HG02588 (cell line): ENCODE measurements at regions not wholly inside any gene's neighbourhood (a gene's known extent, or its start where the extent isn't known, plus 50 kb on each side); places are given as distances from the start of the nearest gene placed in this dataset.
A peak's percentile ranks its signal among the peaks of the same experiment; 100 is the strongest.
"Not testable (repeated sequence)": the region's sequence is repeated elsewhere in the genome, so short reads cannot be mapped to it uniquely, and the experiment has no call there.

ENCODE experiments used
- ATAC-seq: cut with Tn5 transposase; IDR thresholded peaks from one replicate; pipeline ENCODE4 v1.9.1; 2021; ENCODE audit warnings: mild to moderate bottlenecking, moderate library complexity; ENCODE audit not compliant: unreplicated experiment

DNA sequence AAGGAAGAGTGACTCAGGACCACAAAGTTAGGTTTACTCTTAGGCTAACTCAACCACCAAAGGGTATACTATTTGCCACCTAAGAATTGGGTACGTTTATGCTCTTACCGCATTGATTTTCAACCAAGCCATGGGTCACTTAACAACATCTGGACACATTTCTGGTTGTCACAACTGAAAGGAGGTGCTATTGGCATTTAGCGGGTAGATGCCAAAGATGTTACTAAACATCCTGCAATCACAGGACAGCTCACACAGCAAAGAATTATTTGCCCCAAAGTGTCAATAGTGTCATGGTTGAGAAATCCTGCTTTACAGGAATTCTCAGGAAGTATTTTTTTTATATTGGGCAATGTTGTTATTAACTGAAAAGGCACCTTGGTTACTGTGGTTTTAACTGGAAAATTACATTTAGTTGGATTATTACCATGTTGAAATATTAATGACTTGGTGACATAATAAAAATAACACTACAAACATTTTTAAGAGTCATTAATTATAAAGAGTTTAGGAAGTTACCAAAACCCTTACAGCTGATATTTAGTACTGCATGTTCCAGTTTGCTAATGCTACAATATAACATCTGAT is 185.0 kb upstream of the TMEM196 start:
- ATAC-seq: no peak

GRCh38 chr7:19957664-19958063 is 184.2 kb upstream of the TMEM196 start:
- ATAC-seq: no peak

DNA sequence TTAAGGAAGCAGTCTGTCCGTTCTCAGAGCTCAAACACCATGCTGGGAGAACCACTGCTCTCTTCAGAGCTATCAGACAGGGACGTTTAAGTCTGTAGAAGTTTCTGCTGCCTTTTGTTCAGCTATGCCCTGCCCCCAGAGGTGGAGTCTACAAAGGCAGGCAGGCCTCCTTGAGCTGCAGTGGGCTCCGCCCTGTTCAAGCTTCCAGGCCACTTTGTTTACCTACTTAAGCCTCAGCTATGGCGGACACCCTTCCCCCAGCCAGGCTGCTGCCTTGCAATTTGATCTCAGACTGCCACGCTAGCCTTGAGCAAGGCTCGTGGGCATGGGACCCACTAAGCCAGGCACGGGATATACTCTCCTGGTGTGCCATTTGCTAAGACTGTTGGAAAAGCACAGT is 180.7 kb upstream of the TMEM196 start:
- ATAC-seq: not testable (repeated sequence)

GRCh38 chr7:19953411-19953810 is 180.0 kb upstream of the TMEM196 start:
- ATAC-seq: not testable (repeated sequence)

GRCh38 chr7:19948160-19948559 is 174.7 kb upstream of the TMEM196 start:
- no peak for ATAC-seq

- ATAC-seq: no peak
These were observed 171.1 kb upstream of the TMEM196 start for GRCh38 chr7:19944363-19945120.

DNA sequence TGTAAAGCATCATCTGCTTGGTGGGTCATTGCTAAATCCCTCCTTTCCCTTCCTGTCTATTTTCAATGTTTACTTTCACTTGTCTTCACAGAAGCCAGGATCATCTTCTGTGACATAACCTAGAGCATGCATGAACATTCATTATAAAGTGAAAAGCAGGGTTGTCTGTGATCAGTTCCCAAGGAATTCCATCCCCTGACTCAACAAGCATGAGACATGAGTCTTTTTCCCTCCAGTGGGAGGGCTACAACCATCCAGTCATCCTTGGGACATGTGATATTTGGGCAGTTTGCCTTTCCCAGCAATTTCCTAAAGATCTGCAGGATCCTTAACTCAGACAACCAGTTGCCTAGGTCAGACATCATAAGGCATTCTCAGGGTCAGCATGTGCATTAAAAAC is 166.3 kb upstream of the TMEM196 start:
- ATAC-seq: no peak

- no peak for ATAC-seq
These were observed 159.3 kb upstream of the TMEM196 start for GRCh38 chr7:19932549-19933249.

- ATAC-seq: no peak
These were observed 157.4 kb upstream of the TMEM196 start for GRCh38 chr7:19930851-19931250.

DNA sequence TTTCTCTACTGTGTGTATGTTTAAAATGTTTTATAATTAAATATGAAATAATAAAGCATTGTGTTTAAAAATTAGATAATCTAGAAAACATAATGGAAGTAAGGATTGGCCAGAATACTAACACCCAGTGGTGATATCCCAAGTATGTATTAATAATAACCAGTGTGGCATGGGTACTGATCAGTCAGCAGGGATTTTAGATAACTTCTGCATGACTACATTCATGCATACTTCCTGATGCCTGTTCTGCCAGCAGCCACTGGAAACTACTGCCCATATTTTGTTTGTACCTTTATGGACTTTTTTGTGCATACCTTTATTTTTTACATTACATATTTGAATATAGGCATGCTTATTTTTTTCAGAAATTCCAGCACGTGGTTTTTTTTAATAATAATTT is 156.6 kb upstream of the TMEM196 start:
- ATAC-seq: no peak

DNA sequence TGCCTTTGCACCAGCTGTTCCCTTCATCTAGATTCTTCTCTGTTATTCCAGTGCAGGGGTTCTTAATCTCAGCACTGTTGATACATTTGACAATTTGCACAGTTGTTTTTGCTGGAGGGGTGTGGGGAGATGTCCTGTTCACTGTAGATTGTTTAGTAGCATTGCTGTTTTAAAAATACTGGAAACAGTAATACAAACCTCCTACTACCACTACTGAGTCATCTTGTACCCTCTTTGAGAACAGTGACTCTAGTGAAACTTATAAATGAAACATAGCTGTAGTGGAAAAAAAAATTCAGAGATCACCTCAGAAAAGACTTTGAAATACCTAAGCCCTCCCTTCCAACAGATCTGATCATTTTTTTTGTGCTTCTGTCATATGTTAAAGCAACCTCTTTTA is 154.8 kb upstream of the TMEM196 start:
- peak; percentile 82 for ATAC-seq

DNA sequence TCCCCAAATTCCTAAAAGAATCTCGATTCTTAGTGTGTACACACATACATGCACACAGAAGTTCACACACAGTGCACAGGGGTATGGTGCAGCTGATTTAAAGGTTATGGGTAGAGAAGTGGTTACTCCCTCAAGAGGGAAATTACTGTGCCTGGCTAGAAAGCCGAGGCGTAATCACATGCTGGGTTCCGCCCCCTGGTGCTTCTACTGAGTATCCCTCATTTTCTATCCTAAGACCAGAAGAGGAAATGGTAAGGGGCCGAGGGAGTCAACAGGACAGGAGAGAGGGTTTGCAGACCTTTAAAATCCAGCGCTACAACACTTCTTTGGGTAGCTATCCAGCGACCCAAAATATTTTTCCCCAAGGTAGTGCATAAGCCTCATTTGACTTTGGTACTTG is 147.3 kb upstream of the TMEM196 start:
- no peak for ATAC-seq

DNA sequence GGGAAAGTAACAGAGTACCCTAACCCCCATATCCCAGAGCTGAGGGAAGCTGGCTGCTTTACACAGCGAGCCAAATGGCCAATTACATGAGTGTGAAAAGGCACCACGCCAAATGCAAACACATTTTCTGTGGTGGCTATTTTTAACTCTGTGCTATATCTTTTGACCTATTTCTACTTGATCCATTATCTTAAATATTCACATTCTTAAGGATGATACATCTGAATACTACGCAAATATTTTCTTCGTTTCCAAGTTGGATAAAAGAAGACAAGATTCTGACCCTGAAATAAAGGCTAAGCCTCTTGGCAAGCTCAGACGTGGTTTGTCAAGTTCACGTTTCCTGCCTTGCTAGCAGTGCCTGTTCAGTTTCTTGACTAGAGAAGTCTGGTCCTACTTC is 146.7 kb upstream of the TMEM196 start:
- ATAC-seq: no peak

GRCh38 chr7:19919261-19920095 is 146.1 kb upstream of the TMEM196 start:
- no peak for ATAC-seq

GRCh38 chr7:19916046-19916445 is 142.6 kb upstream of the TMEM196 start:
- ATAC-seq: no peak

DNA sequence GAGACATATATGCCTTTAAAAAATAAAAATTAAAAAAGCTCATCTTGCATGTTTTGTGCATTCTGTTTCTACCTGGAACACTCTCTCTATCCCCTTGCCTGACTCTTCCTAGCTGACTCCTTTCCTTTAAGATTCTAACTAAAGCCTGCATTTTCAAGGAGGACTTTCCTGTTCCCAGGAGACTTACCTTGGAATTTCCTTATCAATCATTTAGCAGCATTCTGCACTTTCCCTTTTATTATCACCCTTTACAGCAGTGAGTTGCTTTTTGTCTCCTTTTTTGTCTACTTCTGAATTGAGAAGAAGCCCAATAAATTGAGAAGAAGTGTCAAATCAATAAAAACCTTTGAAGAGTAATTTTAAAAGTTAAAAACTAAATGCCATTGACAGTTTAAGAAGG is 142.2 kb upstream of the TMEM196 start:
- no peak for ATAC-seq

DNA sequence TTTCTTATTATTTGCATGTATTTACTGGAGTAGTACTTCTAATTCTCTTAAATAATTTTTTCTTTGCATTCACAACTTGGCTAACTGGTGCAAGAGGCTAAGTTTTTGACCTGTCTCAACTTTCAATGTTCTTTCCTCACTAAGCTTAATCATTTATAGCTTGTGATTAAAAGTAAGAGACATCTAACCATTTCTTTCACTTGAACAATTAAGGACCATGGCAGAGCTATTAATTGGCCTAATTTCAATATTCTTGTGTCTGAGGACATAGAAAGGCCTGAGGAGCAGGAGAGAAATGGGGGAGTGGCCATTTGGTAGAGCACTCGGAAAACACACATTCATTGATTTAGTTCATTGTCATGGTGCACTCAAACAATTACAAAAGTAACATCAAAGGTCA is 141.4 kb upstream of the TMEM196 start:
- ATAC-seq: no peak

- no peak for ATAC-seq
These were observed 126.7 kb upstream of the TMEM196 start for GRCh38 chr7:19900118-19900517.

GRCh38 chr7:19899529-19899928 is 126.1 kb upstream of the TMEM196 start:
- ATAC-seq: no peak

GRCh38 chr7:19882893-19883292 is 109.5 kb upstream of the TMEM196 start:
- ATAC-seq: not testable (repeated sequence)

GRCh38 chr7:19872094-19872493 is 98.7 kb upstream of the TMEM196 start:
- ATAC-seq: no peak
